ENCODE measurements at regions not wholly inside any gene's neighbourhood (a gene's known extent, or its start where the extent isn't known, plus 50 kb on each side); places are given as distances from the start of the nearest gene placed in this dataset.

- TF ChIP-seq CHD1 (IDR thresholded peaks at IDR 0.05; ENCODE audit: low read depth, low read length): no peak
- TF ChIP-seq GABPA (IDR thresholded peaks at IDR 0.05; ENCODE audit: borderline replicate concordance, insufficient read depth, low read length): no peak
These were observed 123.8 kb downstream of the BANF2 start for GRCh38 chr20:17823409-17824144.

All from H1 (cell line).